8988T (cell line): ENCODE measurements at regions not wholly inside any gene's neighbourhood (a gene's known extent, or its start where the extent isn't known, plus 50 kb on each side); places are given as distances from the start of the nearest gene placed in this dataset.
"Not testable (repeated sequence)": the region's sequence is repeated elsewhere in the genome, so short reads cannot be mapped to it uniquely, and the experiment has no call there.

Source experiments
- DNase-seq: peaks from one replicate; pipeline ENCODE4 v3.0.0; 2011

DNA sequence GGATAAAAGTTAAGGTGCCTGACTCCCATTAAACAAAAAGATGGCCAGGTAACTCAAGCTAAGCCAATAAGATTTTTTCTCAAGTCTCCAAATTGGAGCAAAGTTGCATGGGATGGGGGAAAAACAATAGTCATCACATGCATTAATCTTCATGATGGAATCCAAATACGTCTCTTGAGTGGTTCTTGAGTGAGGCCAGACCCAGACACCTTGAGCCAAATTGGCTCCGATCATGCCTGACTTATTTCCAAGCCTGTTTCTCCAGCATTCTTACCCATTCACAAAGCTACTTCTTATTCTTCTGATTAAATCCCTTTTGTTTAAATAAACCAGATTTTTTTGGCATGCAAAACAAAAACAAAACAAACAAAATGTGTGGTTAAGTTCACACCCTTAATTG lies 420.3 kb upstream of the NRSN1 start:
- no peak for DNase-seq

GRCh38 chr6:23712756-23713155 lies 413.3 kb upstream of the NRSN1 start:
- no peak for DNase-seq

GRCh38 chr6:23713211-23713610 lies 412.8 kb upstream of the NRSN1 start:
- no peak for DNase-seq

GRCh38 chr6:23728707-23729106 lies 397.3 kb upstream of the NRSN1 start:
- no peak for DNase-seq

GRCh38 chr6:23731609-23732008 lies 394.4 kb upstream of the NRSN1 start:
- DNase-seq = no peak

- DNase-seq = no peak
These were observed 393.5 kb upstream of the NRSN1 start for GRCh38 chr6:23732521-23732920.

DNA sequence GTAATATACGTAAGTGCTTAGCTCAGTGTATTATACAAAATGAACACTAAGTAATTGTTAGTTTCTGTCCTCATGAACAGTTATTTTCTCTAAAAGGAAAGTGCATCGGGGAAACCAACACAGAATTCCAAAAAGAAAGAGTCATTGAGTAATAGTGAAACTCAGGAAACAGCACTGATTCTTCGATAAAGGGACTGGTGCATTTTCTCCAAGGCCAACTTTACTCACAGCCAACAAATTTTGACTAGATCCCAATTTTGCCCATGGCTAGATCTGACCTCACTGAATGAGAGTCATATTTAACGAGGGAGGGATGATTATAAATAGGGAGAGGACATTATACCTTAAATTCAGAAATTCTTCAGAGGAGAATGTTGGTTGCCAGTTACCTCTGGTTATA lies 390.9 kb upstream of the NRSN1 start:
- DNase-seq = no peak

- no peak for DNase-seq
These were observed 389.4 kb upstream of the NRSN1 start for GRCh38 chr6:23736577-23736976.

GRCh38 chr6:23747239-23747638 lies 378.8 kb upstream of the NRSN1 start:
- DNase-seq = no peak

DNA sequence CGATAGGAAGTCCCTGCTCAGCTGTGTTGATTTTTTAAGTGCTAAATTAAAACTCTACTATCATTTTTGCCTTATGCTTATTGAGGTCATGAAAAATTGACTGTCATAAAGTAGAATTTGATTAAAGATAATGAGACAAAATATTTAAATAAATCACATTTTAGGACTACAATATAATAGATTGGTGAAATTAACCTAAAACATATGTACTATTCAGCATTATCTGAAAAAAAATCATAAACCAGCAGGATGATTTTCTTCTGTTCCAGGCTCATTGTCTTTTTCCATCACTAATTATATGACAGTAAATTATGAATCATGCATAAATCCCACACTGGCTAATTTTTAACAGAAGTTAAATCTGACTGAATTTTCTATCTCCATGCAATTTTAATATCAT lies 373.6 kb upstream of the NRSN1 start:
- DNase-seq = no peak

GRCh38 chr6:23754197-23754596 lies 371.8 kb upstream of the NRSN1 start:
- no peak for DNase-seq

- DNase-seq = no peak
These were observed 350.9 kb upstream of the NRSN1 start for GRCh38 chr6:23775127-23775526.

DNA sequence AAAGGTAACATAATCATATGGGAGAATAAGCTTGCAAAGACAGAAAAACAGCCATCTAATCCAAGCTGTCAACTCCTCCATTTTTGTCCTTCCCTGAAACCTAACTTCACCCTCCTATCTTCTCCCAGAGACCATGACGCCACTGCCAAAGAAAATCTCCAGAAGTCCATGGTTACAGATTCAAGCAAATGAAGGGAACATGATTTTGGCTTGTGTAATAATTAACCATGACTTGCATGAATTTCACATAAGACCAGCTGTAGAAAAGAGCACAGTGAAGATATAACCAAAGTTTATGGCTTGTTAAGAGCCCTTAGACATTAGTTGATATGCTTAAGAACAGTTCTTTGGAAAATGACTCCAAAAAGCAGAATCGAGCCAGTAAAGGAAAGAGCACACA lies 342.1 kb upstream of the NRSN1 start:
- DNase-seq = no peak

DNA sequence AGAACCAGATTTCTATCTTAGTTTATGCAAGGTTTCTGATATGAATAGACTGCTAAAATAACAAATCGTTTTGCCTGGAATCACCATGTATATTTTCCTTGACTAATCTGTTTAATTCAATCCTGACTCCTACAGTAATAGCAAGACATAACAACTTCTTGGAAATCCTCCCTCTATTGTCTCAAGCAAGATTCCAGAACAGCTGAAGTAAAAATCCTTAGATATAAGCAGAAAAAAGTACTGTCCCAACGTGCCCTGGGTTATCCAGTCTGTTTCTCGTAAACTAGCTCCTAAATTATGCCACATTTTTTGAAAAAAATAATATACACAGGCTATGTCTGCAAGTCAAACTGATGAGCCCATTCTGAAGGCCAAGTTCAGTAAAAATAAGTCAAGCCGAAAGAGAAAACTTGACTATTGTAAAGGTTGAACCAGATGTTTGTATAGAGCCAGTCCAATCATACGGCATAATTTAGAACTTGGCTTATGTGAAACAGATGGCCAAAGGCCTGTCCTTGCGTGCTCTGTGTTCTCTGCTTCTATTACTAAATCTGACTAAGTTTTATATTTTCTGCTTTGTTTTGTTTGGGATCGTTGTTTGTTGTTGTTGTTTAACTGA lies 341.6 kb upstream of the NRSN1 start:
- DNase-seq = no peak

DNA sequence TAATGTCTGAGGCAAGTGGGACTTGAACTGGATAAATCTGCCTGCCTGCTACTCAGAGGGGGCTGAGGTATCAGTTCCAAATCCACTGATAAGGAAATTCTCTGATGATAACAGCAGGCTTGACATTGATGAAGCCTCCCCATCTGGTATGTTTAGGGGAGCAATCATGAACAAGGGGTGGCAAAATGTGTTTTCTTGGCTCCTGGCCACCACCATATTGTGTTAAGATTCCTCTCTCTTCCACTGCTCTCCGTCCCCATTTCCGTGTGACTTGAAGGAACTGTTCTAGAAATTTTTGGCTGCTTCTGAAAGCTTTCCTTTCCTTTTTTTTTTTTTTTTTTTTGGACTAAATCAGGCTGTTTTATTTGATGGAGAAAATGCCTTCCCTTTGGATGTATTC lies 335.3 kb upstream of the NRSN1 start:
- no peak for DNase-seq

- DNase-seq = no peak
These were observed 329.0 kb upstream of the NRSN1 start for GRCh38 chr6:23797041-23797440.

GRCh38 chr6:23804289-23804688 lies 321.7 kb upstream of the NRSN1 start:
- DNase-seq = not testable (repeated sequence)

DNA sequence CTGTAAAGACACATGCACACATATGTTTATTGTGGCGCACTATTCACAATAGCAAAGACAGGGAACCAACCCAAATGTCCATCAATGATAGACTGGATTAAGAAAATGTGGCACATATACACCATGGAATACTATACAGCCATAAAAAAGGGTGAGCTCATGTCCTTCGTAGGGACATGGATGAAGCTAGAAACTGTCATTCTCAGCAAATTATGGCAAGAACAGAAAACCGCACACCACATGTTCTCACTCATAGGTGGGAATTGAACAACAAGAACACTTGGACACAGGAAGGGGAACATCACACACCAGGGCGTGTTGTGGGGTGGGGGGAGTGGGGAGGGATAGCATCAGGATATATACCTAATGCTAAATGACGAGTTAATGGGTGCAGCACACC lies 304.9 kb upstream of the NRSN1 start:
- DNase-seq = not testable (repeated sequence)

DNA sequence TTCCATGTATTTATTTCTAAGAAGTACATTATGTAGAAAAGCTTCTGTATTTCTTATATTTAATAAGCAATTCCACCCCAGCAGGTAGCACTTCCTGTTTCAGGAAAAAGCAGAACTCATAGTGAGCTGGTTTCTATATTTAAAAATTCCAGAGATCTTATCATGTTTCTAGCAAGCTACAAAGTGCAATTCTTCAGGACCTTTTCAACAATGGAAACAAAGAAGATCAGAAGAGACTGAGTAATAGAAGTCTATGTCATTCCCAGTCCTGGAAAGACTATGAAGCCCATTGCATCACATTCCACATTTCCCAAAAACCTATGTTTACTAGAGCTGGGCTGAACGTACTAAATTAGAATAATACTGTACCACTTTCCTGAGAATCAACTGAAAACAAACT lies 302.6 kb upstream of the NRSN1 start:
- DNase-seq = no peak

GRCh38 chr6:23826572-23826971 lies 299.4 kb upstream of the NRSN1 start:
- no peak for DNase-seq

DNA sequence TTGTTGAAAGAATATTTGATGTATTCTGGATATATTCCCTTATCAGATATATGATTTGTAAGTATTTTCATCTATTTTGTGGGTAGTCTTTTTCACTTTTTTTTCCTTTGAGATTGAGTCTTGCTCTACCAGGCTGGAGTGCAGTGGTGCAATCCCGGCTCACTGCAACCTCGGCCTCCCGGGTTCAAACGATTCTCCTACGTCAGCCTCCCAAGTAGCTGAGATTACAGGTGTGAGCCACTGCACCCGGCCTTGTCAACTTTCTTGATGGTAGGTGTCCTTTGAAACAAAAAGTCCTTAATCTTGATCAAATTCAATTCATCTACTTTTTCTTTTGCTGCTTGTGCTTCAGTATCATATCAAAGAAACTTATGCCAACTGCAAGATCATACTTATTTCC lies 297.2 kb upstream of the NRSN1 start:
- no peak for DNase-seq

DNA sequence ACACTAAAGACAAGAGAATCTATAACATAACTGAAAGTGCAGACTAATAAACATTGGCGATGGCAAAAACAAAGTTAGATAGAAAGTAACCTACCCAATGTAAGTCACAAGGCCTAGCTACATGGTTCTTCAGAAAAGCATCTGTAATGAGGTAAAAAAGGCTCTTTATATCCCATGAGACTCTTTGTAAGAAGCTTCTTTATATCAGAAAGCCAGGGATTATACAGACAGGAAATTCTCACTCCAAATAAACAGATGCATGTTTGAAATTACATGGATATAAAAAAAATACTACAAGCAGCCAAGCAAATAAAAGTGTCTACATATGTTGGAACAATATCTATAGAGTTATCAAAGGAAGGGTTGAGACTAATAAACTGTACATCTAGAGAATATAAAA lies 284.9 kb upstream of the NRSN1 start:
- no peak for DNase-seq

- DNase-seq = no peak
These were observed 283.3 kb upstream of the NRSN1 start for GRCh38 chr6:23842760-23843159.

DNA sequence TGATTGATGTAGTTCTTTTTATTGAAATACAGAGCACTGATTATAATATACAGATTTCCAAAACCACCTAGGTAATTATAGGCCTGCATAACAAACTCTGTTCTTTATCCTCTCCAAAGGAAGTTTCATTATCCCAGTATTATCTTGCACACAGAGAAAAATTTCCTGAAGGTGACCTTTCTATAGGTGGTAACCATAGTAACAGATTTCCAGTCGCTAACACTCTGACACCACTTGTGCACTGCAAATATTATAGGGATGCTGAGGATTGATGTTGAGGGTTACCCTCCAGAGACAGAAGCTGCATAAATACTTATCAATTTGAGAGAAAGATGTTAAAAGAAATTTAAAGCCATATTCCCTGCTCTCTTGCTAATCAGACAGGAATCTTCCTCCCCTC lies 274.5 kb upstream of the NRSN1 start:
- no peak for DNase-seq

GRCh38 chr6:23853566-23854133 lies 272.4 kb upstream of the NRSN1 start:
- DNase-seq = not testable (repeated sequence)
